ENCODE measurements at regions not wholly inside any gene's neighbourhood (a gene's known extent, or its start where the extent isn't known, plus 50 kb on each side); places are given as distances from the start of the nearest gene placed in this dataset.

DNA sequence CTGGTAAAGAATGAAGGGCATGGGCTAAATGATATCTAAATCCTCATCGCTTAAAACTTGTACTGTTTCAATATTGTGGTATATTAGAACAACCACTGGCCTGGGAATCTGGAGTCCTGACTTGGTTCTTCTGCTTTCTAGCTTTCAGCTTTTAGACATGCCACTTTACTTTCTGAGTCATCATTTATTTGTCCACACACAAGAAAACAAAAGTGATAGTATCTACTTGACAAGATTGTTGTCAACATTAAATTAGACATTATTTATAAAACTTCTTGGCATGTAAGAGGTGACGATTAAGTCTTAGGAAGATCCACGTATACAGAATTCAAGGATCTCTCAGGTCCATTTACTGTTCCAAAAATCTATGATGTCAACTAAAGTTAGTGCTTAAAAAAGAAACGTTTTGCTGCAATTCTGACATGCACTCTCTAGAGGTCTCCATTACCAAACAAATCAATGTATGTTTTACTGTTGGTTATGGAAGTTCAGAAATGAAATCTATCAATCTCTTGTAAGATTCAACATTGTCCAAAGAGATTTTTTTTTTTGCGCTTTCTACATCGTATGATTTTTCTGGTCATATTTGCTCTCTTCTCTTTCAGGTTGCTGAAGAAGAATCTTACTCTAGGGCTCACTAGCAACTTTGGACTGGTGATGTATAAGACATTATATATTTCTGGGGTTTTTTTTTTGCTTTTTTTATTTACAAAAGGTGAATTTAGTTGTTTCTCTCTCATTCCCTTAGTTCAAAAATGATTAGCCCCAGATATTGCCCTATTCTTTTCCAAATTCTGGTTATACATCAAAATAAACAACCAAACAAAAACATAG is 53.6 kb upstream of the DYNC1I1 start:
- Mint-ChIP-seq H3K27me3 (no peaks in the 10 kb centered on the region), H3K4me3 (no peak overlapping the region), H3K27ac (no peak overlapping the region), H3K4me1 (no peaks in the 10 kb centered on the region), H3K36me3 (no peaks in the 10 kb centered on the region), H3K9me3 (no peaks in the 10 kb centered on the region)
- CTCF ChIA-PET: no interaction called here
- no peak for DNase-seq

DNA sequence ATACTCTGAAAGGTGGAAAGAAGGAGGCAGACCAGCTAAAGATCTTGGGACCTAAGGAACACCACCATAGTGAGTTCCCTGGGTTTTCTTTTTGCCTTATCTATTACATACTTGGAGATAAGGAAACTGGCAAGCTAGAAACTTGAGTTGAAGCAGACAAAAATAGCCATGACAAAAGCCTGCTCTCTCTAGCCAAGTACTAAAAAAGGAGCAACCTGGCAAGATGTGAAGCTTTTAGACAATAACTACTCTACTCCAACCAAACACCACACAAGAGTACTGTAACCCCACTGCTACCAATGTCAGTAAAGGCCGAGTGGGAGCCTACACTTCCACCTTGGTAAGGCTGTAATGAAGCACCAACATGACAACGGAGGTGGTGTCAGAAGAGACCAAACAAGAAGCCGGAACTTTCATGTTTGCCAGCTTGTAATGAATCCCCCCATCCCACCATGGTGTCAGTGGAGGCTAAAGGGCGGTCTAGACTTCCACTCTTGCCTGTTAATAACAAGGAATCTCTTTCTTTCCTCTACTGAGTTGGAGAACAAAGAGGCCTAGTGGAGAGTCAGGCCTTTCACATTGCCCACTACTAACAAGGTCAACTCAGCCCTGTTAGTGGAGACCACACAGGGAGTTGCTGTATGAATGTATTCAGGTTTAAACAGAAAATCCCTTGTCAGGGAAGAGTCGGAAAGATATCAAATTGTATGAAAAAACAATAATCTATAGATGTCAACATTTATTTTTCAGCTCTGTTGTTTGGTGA is 55.8 kb upstream of the DYNC1I1 start:
- no peaks in the 10 kb centered on the region for H3K9me3 Mint-ChIP-seq
- no peak overlapping the region for H3K27ac Mint-ChIP-seq
- no peak for DNase-seq
- no peak overlapping the region for H3K4me3 Mint-ChIP-seq
- no peaks in the 10 kb centered on the region for H3K36me3 Mint-ChIP-seq
- CTCF ChIA-PET: no interaction called here
- no peaks in the 10 kb centered on the region for H3K27me3 Mint-ChIP-seq
- H3K4me1 Mint-ChIP-seq: no peaks in the 10 kb centered on the region

DNA sequence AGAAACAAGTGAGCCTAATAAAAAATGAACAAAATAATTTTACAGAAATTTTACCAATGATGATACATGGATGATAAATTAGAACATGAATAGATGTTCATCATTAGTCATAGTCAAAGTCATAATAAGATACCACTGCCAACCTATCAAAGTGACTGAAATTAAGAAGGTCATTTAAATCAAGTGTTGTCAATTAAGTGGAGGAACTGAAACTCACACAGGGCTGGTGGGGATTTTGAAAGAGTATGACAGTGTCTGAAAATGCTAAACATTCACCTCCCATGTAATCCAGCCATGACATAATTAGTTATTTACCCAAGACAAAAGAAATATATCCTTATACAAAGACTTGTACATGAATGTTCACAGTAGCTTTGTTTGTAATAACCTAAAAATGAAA is 57.1 kb upstream of the DYNC1I1 start:
- Mint-ChIP-seq H3K36me3 (no peaks in the 10 kb centered on the region), H3K9me3 (no peaks in the 10 kb centered on the region), H3K4me1 (no peaks in the 10 kb centered on the region), H3K4me3 (no peak overlapping the region), H3K27me3 (no peaks in the 10 kb centered on the region), H3K27ac (no peak overlapping the region)
- DNase-seq: no peak
- CTCF ChIA-PET: no interaction called here

DNA sequence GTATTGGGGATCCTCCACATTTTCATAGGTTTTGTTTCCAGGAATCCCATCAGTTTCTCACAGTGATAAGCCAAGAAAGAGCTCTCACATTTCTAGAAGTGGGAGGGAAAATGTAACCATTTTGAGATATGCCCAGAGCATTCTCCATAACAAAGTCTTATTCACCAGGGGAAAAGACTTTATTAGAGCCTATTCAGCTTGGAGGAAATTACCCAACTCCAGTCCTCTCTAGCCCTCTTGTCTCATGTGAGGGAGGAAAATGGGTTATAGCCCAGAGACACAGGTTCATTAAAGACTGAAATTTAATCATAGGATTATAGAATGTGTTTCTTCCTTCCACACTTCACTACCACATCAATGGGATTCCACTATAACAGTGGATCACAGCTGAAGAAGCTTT is 61.6 kb upstream of the DYNC1I1 start:
- CTCF ChIA-PET: no interaction called here
- Mint-ChIP-seq H3K4me3 (no peak overlapping the region), H3K27me3 (no peaks in the 10 kb centered on the region), H3K9me3 (peaks cover 6% of the 10 kb centered on the region), H3K4me1 (no peaks in the 10 kb centered on the region), H3K36me3 (no peaks in the 10 kb centered on the region), H3K27ac (no peak overlapping the region)
- DNase-seq: no peak

DNA sequence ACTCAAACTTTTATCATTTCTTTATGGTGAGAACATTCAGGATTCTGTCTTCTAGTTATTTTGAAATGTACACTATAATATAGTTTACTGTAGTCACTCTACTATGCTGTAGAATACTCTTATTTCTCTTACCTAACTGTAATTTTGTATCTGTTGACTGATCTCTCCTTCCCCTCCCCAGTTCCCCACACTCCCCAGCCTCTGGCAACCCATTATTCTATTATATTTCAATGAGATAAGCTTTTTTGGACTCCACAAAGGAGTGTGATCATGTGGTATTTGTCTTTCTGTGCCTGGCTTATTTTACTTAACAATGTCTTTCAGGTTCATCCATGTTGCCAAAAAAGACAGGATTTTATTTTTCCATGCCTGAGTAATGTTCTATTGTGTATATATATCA is 71.4 kb upstream of the DYNC1I1 start:
- no peaks in the 10 kb centered on the region for H3K4me1 Mint-ChIP-seq
- no peak overlapping the region for H3K27ac Mint-ChIP-seq
- DNase-seq: no peak
- no peaks in the 10 kb centered on the region for H3K27me3 Mint-ChIP-seq
- H3K4me3 Mint-ChIP-seq: no peak overlapping the region
- CTCF ChIA-PET: no interaction called here
- no peaks in the 10 kb centered on the region for H3K36me3 Mint-ChIP-seq
- H3K9me3 Mint-ChIP-seq: peaks cover 2% of the 10 kb centered on the region

DNA sequence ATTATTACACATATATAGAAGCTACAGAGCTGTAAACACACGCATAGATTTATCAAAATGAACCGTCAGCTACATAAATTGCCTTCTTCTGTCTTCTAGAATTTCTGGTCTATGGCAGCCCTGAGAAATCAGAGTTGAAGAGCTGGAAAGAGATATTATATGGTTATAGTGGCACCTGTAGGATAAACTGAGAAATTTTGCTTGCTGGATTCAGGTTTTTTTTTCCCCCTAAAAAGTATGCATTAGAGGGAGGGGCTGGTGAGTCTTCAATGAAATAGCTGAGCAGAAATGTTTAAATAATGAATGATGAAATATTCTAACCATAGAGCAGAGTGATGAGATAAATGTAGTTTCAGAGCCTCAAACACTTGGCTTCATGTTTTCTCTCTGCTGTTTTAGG is 78.0 kb upstream of the DYNC1I1 start:
- H3K9me3 Mint-ChIP-seq: no peaks in the 10 kb centered on the region
- H3K27ac Mint-ChIP-seq: no peak overlapping the region
- H3K27me3 Mint-ChIP-seq: no peaks in the 10 kb centered on the region
- no peaks in the 10 kb centered on the region for H3K36me3 Mint-ChIP-seq
- H3K4me1 Mint-ChIP-seq: no peaks in the 10 kb centered on the region
- H3K4me3 Mint-ChIP-seq: no peak overlapping the region
- CTCF ChIA-PET: interaction anchor here (0.8 kb wide), 1 partner anchor 1245 kb away, joined by 3 read pairs; no protein-coding TSS in a partner anchor
- no peak for DNase-seq

DNA sequence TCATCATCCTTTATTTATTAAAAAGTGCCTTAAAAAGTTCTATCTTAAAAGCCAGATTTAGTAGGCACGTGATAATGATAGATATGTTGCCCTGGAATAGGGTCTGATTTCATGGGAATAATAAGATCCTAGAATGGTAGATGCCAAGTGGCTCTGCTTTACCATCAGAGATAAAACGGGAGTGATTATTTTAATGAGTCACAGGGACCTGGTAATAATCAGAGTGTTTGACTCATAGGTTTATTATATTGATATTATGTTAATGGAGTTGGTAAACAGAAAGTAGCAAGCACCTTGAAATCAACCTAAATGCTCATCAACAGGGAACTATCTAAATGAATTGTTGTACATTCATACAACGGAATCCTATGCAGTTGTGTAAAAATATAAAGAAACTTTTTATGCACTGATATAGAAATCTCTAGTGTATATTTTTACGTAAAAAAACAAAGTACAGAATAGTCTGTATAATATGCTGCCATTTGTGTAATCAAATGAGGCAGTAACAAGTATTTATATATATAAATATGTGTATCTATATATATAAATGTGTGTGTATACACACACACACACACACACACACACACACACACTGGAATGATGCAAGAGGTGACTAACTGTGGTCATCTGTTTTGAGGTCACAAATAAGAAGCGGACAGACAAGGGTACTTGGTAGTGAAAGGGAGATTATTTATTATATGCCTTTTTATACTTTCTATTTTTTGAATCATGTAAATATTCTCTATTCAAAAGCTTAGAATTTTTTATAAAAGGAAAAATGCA is 78.6 kb upstream of the DYNC1I1 start:
- Mint-ChIP-seq H3K4me3 (no peak overlapping the region), H3K27ac (no peak overlapping the region), H3K4me1 (no peaks in the 10 kb centered on the region), H3K36me3 (no peaks in the 10 kb centered on the region), H3K9me3 (no peaks in the 10 kb centered on the region), H3K27me3 (peaks cover 4% of the 10 kb centered on the region)
- no peak for DNase-seq
- CTCF ChIA-PET: no interaction called here

DNA sequence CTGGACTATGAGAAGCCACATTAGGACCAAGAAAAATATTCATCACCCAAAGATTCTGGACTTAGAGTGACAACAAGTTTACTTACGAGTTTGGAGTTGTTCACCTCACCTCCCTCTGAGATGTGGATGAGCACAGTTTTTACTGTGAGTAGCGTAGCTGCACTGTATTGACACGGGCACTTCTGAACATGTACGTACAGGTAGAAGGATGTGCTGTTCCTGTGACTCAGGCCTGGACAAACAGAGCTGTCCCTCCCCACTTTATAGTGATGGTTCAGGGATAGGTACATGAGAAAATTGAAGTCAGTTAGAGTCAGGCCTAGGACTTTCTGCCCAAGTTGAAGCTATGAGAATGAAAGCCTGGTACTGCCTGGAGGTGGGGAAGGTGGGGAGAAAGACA is 80.9 kb upstream of the DYNC1I1 start:
- Mint-ChIP-seq H3K9me3 (no peaks in the 10 kb centered on the region), H3K4me1 (no peaks in the 10 kb centered on the region), H3K4me3 (no peak overlapping the region), H3K27me3 (peaks cover 4% of the 10 kb centered on the region), H3K36me3 (no peaks in the 10 kb centered on the region), H3K27ac (no peak overlapping the region)
- CTCF ChIA-PET: interaction anchor here (1.1 to 7.4 kb wide), 5 partner anchors 121 to 215 kb away, joined by 3 to 89 read pairs (median 16); no protein-coding TSS in a partner anchor
- DNase-seq: no peak

DNA sequence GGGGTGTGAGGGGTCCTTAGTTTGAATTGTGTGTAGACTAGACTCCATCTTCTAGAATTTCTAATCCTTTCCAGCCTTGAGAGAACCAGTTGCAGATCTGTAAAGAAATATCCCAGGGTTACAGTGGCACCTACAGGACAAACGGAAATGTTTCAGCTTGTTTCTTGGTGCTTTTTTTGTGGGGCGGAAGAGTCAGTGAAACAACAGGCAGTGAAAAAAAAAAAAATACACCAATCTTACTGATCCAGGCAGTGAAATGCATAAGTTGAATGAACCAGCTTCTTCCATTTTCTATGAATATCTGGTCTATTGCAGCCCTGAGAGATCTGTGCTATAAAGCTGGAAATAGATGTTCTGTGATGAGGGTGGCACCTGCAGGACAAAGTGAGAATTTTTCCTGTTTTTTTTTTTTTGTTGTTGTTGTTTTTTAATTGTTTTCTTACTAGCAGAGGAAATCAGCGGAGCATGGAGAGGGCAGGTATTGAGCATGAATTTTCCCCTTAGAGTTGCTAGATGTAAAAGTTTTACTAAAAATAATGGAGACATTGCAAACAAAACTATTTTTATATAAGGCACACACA is 81.9 kb upstream of the DYNC1I1 start:
- no peaks in the 10 kb centered on the region for H3K36me3 Mint-ChIP-seq
- no peaks in the 10 kb centered on the region for H3K9me3 Mint-ChIP-seq
- no peak overlapping the region for H3K27ac Mint-ChIP-seq
- no peak for DNase-seq
- H3K4me1 Mint-ChIP-seq: no peaks in the 10 kb centered on the region
- CTCF ChIA-PET: interaction anchor here (0.6 to 7.4 kb wide), 14 partner anchors 9 to 1526 kb away, joined by 3 to 89 read pairs (median 4); partner anchors contain the start of gene PON3
- H3K27me3 Mint-ChIP-seq: peaks cover 4% of the 10 kb centered on the region
- no peak overlapping the region for H3K4me3 Mint-ChIP-seq

DNA sequence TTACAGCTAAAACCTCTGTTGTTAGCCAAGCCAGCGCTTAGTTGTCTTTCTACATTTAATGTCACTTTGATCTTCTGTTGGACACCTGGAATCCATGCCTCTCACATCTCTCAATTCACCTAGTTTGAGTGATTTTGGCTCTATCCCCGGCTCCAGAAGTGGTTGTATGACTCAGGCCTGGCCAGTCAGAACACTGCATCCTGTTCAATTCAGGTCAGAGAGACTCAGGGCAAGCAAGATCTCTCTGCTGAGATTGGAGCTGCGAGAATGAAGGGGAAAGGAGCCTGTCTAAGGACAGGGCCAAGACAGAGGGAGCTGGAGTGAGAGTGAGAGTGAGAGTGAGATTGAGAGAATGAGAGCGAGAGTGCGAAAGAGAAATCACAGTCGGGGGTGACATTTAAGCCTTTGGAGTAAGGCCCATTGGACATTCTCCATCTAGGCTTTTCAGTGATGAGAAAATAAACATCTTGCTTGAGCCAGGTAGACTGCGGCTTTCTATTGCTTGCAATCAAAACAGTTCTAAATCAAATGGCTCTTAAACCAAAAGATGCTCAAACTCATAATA is 83.3 kb upstream of the DYNC1I1 start:
- H3K27me3 Mint-ChIP-seq: peaks cover 4% of the 10 kb centered on the region
- CTCF ChIA-PET: interaction anchor here (1.1 to 7.4 kb wide), 5 partner anchors 161 to 293 kb away, joined by 3 to 89 read pairs (median 14); partner anchors contain the start of gene PON3
- no peak for DNase-seq

DNA sequence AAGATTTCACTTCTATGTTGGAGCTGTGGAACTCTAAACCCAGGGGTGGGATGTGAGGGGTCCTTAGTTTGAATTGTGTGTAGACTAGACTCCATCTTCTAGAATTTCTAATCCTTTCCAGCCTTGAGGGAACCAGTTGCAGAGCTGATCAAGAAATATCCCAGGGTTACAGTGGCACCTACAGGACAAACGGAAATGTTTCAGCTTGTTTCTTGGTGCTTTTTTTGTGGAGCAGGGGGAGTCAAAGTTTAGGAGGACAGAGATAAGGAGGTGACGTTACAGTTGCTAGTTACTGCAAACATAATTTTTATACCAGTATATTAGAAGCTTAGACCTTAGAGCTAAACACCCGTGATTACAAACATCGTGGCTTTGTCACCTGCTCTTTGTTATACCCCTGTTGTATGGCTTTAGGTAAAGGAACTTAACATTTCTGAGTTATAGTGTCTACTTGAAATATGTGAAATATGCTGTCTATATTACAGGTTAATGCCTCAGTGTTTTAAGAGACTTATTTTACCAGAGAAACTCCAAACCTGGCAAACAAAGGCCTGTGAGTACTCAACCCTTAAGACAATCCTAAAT is 84.5 kb upstream of the DYNC1I1 start:
- CTCF ChIA-PET: interaction anchor here (0.8 to 7.4 kb wide), 6 partner anchors 9 to 211 kb away, joined by 3 to 89 read pairs (median 4); no protein-coding TSS in a partner anchor
- Mint-ChIP-seq H3K27me3 (peaks cover 4% of the 10 kb centered on the region), H3K27ac (no peak overlapping the region), H3K9me3 (no peaks in the 10 kb centered on the region), H3K4me3 (no peak overlapping the region), H3K4me1 (no peaks in the 10 kb centered on the region), H3K36me3 (no peaks in the 10 kb centered on the region)
- DNase-seq: no peak

More for the DNA sequence above, 83.3 kb upstream of the DYNC1I1 start:
- Mint-ChIP-seq H3K4me1 (no peaks in the 10 kb centered on the region), H3K9me3 (no peaks in the 10 kb centered on the region), H3K4me3 (no peak overlapping the region), H3K27ac (no peak overlapping the region), H3K36me3 (no peaks in the 10 kb centered on the region)

DNA sequence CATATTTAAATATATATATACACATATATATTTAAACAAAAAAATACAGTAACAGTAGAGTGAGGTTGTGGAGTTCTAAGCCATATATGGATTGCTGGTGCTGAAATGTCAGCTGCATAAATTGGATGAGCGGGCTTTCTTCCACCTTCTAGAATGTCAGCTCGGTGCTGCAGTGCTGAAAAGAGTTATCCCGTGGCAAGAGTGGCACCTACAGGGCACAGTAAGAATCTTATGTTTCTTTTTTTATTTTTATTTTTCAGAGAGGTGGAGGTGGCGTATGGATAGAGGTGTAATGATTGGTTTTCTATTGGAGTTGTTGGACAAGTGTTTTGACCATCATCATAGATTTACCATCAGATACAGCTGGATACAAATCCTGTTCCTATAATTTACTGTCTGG is 86.2 kb upstream of the DYNC1I1 start:
- Mint-ChIP-seq H3K4me3 (no peak overlapping the region), H3K4me1 (no peaks in the 10 kb centered on the region), H3K27me3 (peaks cover 4% of the 10 kb centered on the region), H3K36me3 (no peaks in the 10 kb centered on the region), H3K9me3 (no peaks in the 10 kb centered on the region), H3K27ac (no peak overlapping the region)
- CTCF ChIA-PET: interaction anchor here (1.0 to 7.4 kb wide), 5 partner anchors 153 to 193 kb away, joined by 3 to 89 read pairs (median 4); no protein-coding TSS in a partner anchor
- no peak for DNase-seq

DNA sequence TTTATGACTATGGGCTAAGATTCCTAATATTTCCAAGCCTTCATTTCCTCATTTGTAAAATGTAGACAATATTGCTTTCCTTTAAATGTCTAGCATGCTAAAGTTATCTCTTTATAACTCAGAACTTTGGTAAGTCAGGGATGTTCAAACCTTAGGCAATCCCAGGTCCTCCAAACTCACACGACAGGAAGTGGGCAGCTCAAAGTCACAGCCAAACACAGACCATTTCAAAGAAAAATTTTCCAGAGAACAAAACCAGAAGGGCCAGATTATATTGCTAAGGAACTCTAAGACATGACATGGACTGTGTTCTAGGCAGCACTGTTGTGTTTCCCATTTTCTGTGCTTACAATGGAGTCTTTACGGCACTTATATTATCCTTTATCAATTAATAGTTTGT is 87.8 kb upstream of the DYNC1I1 start:
- peaks cover 4% of the 10 kb centered on the region for H3K27me3 Mint-ChIP-seq
- DNase-seq: no peak
- no peaks in the 10 kb centered on the region for H3K4me1 Mint-ChIP-seq
- CTCF ChIA-PET: interaction anchor here (0.6 to 1.1 kb wide), 2 partner anchors 24 to 172 kb away, joined by 3 read pairs; no protein-coding TSS in a partner anchor
- no peaks in the 10 kb centered on the region for H3K9me3 Mint-ChIP-seq
- no peaks in the 10 kb centered on the region for H3K36me3 Mint-ChIP-seq
- no peak overlapping the region for H3K27ac Mint-ChIP-seq
- no peak overlapping the region for H3K4me3 Mint-ChIP-seq

All from activated naive CD4-positive, alpha-beta T cell treated with anti-CD3 and anti-CD28 coated beads, Interleukin-2, amount 10 ng/mL, durations not matched to agents 7 days and 5 days (primary cell).